ENCODE measurements at regions not wholly inside any gene's neighbourhood (a gene's known extent, or its start where the extent isn't known, plus 50 kb on each side); places are given as distances from the start of the nearest gene placed in this dataset.

- BruUV-seq (replicated peaks), result no TSS peak
- DNase-seq (ENCODE audit: low read depth, low spot score), result no peak
- Histone ChIP-seq H3K4me1 (ENCODE audit: control insufficient read depth, extremely low read depth, insufficient read depth, low read length) (no peaks in the 10 kb centered on the region), H3K9me3 (replicated peaks; ENCODE audit: control insufficient read depth, insufficient read depth, low read length) (no peaks in the 10 kb centered on the region), H3K79me2 (ENCODE audit: control insufficient read depth, insufficient read depth, low read length) (no peaks in the 10 kb centered on the region), H3K4me3 (replicated peaks in 1 of 3; ENCODE audit: insufficient read depth in 1 of 3, low read depth in 1 of 3, low read length in 3 of 3) (no peak overlapping the region), H3K4me2 (ENCODE audit: insufficient read depth, low read length) (no peak overlapping the region), H3K9me1 (replicated peaks; ENCODE audit: control insufficient read depth, extremely low read depth, insufficient read depth, low read length) (no peaks in the 10 kb centered on the region), H3K36me3 (ENCODE audit: control insufficient read depth in 2 of 2, extremely low read depth in 1 of 2, insufficient read depth in 2 of 2, low read length in 2 of 2) (no peaks in the 10 kb centered on the region), H3K9ac (replicated peaks; ENCODE audit: extremely low read depth, insufficient read depth, low read length) (no peak overlapping the region), H2AFZ (ENCODE audit: low read depth, low read length) (no peak overlapping the region), H3K27me3 (ENCODE audit: control insufficient read depth in 2 of 2, insufficient read depth in 2 of 2, low read length in 2 of 2) (no peaks in the 10 kb centered on the region), H3K27ac (ENCODE audit: insufficient read depth, low read depth, low read length) (no peak overlapping the region), H4K20me1 (replicated peaks; ENCODE audit: control insufficient read depth, extremely low read depth, insufficient read depth, low read length) (no peaks in the 10 kb centered on the region)
- no peak for TF ChIP-seq FOS (IDR thresholded peaks at IDR 0.05; ENCODE audit: borderline replicate concordance, insufficient read depth, low read length)
- TF ChIP-seq POLR2A (IDR thresholded peaks at IDR 0.05; ENCODE audit: low read depth, low read length), result no peak
- TF ChIP-seq EZH2 (IDR thresholded peaks at IDR 0.05; ENCODE audit: borderline replicate concordance, low read depth, low read length, severe bottlenecking), result no peak
- no peak for TF ChIP-seq MYC (IDR thresholded peaks at IDR 0.05; ENCODE audit: low read depth, low read length)
- TF ChIP-seq JUN (IDR thresholded peaks at IDR 0.05; ENCODE audit: borderline replicate concordance, insufficient read depth, insufficient read length, low read depth), result no peak
- no peak for TF ChIP-seq GATA2 (IDR thresholded peaks at IDR 0.05; ENCODE audit: insufficient read depth, insufficient read length, low read depth, low read length)
- no peak for TF ChIP-seq POLR2AphosphoS5 (IDR thresholded peaks at IDR 0.05; ENCODE audit: insufficient read depth, low read depth, low read length)
- TF ChIP-seq CTCF (IDR thresholded peaks at IDR 0.05; ENCODE audit: extremely low read depth in 1 of 2, insufficient read depth in 1 of 2, low read depth in 1 of 2, low read length in 2 of 2), result no peak
- no peak for TF ChIP-seq MAX (IDR thresholded peaks at IDR 0.05; ENCODE audit: insufficient read depth, insufficient read length)
- ChIA-PET CTCF (no interaction called here), POLR2A (no interaction called here)
- FAIRE-seq, result no peak
- dilution Hi-C loops (cut with MboI; ENCODE audit: extremely low pct_ligation_motif_present, low sequenced_read_pairs), result no loop called here
- intact Hi-C loops (cut with micrococcal nuclease), result no loop called here
These were observed 194.8 kb downstream of the ZFP36L2 start for GRCh38 chr2:43031471-43032212.

All from endothelial cell of umbilical vein (primary cell).